ENCODE measurements at regions not wholly inside any gene's neighbourhood (a gene's known extent, or its start where the extent isn't known, plus 50 kb on each side); places are given as distances from the start of the nearest gene placed in this dataset.
"Not testable (repeated sequence)": the region's sequence is repeated elsewhere in the genome, so short reads cannot be mapped to it uniquely, and the experiment has no call there.

DNA sequence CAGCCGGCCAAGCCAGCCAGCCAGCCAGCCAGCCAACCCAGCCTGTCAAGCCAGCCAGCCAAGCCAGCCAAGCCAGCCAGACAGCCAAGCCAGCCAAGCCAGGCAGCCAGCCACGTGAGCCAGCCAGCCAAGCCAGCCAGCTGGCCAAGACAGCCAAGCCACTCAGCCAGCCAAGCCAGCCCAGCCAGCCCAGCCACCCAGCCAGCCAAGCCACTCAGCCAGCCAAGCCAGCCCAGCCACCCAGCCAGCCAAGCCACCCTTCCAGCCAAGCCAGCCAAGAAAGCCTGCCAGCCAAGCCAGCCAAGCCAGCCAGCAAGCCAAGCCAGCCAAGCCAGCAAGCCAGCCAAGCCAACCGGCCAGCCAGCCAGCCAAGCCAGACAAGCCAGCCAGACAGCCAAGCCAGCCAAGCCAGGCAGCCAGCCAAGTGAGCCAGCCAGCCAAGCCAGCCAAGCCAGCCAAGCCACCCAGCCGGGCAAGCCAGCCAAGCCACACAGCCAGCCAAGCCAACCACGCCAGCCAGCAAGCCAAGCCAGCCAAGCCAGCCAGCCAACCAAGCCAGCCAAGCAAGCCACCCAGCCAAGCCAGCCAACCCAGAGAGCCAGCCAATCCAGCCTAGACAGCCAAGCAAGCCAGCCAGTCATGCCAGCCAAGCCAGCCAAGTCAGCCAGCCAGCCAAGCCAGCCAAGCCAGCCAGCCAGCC is 199.5 kb downstream of the GOLGA6L6 start:
- peak; percentile 50 to 74 for ATAC-seq (ENCODE audit: low FRiP score in 2 of 2)
- Histone ChIP-seq H3K27me3 (no peaks in the 10 kb centered on the region), H3K9me3 (peaks cover 0 to 26% (median 0%) of the 10 kb centered on the region in 4 donors), H3K27ac (no peak overlapping the region), H3K4me3 (no peak overlapping the region), H3K36me3 (no peaks in the 10 kb centered on the region), H3K4me1 (no peaks in the 10 kb centered on the region)
- 47 to 61% methylated on average over 5 of the region's 5 CpGs for WGBS, 2 donors
- peak; percentile 95 for DNase-seq
- TF ChIP-seq EP300 (IDR thresholded peaks at IDR 0.05), result no peak
- no peak for TF ChIP-seq POLR2A (IDR thresholded peaks at IDR 0.05)
- TF ChIP-seq, protein P1, sequence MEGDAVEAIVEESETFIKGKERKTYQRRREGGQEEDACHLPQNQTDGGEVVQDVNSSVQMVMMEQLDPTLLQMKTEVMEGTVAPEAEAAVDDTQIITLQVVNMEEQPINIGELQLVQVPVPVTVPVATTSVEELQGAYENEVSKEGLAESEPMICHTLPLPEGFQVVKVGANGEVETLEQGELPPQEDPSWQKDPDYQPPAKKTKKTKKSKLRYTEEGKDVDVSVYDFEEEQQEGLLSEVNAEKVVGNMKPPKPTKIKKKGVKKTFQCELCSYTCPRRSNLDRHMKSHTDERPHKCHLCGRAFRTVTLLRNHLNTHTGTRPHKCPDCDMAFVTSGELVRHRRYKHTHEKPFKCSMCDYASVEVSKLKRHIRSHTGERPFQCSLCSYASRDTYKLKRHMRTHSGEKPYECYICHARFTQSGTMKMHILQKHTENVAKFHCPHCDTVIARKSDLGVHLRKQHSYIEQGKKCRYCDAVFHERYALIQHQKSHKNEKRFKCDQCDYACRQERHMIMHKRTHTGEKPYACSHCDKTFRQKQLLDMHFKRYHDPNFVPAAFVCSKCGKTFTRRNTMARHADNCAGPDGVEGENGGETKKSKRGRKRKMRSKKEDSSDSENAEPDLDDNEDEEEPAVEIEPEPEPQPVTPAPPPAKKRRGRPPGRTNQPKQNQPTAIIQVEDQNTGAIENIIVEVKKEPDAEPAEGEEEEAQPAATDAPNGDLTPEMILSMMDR (IDR thresholded peaks at IDR 0.05), result no peak
- no peak for TF ChIP-seq POLR2AphosphoS5 (IDR thresholded peaks at IDR 0.05)

DNA sequence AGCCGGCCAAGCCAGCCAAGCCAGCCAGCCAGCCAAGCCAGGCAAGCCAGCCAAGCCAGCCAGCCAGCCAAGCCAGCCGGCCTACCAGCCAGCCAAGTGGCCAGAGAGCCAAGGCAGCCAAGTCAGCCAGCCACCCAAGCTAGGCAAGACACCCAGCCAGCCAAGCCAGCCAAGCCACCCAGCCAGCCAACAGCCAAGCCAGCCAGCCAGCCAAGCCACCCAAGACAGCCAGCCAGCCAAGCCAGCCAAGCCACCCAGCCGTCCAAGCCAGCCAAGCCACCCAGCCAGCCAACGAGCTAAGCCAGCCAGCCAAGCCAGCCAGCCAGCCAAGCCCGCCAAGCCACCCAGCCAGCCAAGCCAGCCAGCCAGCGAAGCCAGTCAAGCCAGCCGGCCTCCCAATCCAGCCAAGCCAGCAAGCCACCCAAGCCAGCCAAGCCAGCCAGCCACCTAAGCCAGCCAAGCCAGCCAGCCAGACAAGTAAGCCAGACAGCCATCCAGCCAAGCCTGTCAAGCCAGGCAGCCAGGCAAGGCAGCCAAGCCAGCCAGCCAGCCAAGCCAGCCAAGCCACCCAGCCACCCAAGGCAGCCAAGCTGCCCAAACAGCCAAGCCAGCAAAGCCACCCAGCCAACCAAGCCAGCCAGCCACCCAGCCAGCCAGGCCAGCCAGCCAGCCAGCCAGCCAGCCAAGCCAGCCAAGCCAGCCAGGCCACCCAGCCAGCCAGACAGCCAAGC is 200.5 kb downstream of the GOLGA6L6 start:
- H3K36me3 ChIP-seq, result no peaks in the 10 kb centered on the region
- no peak overlapping the region for H3K4me3 ChIP-seq
- H3K4me1 ChIP-seq, result no peaks in the 10 kb centered on the region
- H3K9me3 ChIP-seq, result peaks cover 0 to 19% (median 0%) of the 10 kb centered on the region in 4 donors
- DNase-seq (peak; percentile 95 to 97), ATAC-seq (ENCODE audit: low FRiP score in 2 of 2) (peak; percentile 61 to 74)
- 67 to 70% methylated on average over 6 to 7 of the region's 7 CpGs for WGBS, 2 donors
- no peak overlapping the region for H3K27ac ChIP-seq
- TF ChIP-seq POLR2AphosphoS5 (IDR thresholded peaks at IDR 0.05) (no peak), POLR2A (IDR thresholded peaks at IDR 0.05) (no peak), EP300 (IDR thresholded peaks at IDR 0.05) (no peak)
- TF ChIP-seq, protein P1 (IDR thresholded peaks at IDR 0.05), result no peak
- no peaks in the 10 kb centered on the region for H3K27me3 ChIP-seq

DNA sequence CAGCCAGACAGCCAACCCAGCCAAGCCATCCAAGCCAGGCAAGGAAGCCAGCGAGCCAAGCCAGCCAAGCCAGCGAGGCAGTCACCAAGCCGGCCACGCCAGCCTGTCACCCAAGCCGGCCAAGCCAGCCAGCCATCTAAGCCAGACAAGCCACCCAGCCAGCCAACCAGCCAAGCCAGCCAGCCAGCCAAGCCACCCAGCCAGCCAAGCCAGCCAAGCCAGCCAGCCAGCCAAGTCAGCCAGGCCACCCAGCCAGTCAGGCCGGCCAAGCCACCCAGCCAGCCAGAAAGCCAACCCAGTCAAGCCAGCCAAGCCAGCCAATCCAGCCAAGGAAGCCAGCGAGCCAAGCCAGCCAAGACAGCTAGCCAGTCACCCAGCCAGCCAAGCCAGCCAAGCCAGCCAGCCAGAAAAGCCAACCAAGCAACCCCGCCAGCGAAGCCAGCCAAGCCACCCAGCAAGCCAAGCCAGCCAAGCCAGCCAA is 201.2 kb downstream of the GOLGA6L6 start:
- TF ChIP-seq POLR2A (IDR thresholded peaks at IDR 0.05) (no peak), POLR2AphosphoS5 (IDR thresholded peaks at IDR 0.05) (no peak), EP300 (IDR thresholded peaks at IDR 0.05) (no peak)
- TF ChIP-seq, protein P1 (IDR thresholded peaks at IDR 0.05), result no peak
- 69 to 70% methylated on average over 6 to 9 of the region's 9 CpGs for WGBS, 2 donors
- DNase-seq (peak; percentile 66 to 95), ATAC-seq (ENCODE audit: low FRiP score in 2 of 2) (peak; percentile 6 to 73)
- Histone ChIP-seq H3K27me3 (no peaks in the 10 kb centered on the region), H3K4me3 (no peak overlapping the region), H3K4me1 (no peaks in the 10 kb centered on the region), H3K27ac (no peak overlapping the region), H3K36me3 (no peaks in the 10 kb centered on the region), H3K9me3 (peaks cover 0 to 19% (median 0%) of the 10 kb centered on the region in 4 donors)

DNA sequence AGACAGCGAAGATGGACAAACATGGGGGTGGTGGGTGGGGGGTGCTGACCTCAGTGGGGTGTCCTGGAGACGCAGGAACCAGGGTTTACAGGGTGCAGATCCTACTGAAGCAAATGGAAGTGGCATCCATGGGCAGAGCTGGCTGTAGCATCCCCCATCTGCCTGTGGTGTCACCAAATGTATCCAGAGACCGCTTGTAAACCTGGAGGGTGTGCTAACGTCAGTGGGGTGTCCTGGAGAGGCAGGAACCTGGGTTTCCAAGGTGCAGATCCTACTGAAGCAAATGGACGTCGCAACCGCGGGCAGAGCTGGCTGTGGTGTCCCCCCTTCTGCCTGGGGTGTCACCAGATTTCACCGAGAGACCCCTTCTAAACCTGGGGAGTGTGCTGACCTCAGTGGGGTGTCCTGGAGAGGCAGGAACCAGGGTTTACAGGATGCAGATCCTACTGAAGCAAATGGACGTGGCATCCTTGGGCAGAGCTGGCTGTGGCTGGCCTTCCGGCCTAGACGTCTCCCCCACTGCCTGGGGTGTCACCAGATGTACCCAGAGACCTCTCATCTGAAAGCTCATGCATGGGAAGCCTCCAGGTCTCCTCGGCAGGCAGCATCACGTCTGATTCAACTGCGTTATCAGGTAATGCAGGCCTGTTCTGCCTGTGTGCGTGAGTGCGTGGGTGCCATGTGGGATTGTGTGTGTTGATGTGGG is 202.4 kb downstream of the GOLGA6L6 start:
- H3K36me3 ChIP-seq; ATAC-seq (ENCODE audit: low FRiP score in 2 of 2); H3K4me3 ChIP-seq; H3K4me1 ChIP-seq; H3K27me3 ChIP-seq; H3K27ac ChIP-seq: not testable (repeated sequence)
- WGBS, 2 donors, result 73 to 83% methylated on average over 17 of the region's 17 CpGs
- peak; percentile 22 to 80 for DNase-seq
- H3K9me3 ChIP-seq, result peaks cover 0 to 19% (median 0%) of the 10 kb centered on the region in 4 donors

DNA sequence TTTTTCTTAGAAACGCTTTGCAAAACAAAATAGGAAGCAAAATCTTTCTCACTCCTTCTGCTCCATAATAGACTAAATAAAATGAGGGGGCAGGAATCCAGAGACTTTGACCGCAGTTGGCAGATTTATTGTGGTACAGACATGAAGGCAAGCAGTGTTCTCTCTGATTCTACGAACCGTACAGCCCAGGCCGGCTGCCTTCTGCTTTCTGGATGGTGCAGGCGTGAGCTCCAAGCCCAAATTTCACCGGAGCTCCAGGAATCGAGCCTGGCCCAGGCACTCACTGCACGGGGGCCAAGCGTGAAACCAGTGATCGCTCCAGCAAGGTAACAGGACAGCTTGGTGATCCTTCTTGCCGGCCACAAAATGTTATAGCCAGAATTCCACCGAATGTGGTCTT is 202.9 kb downstream of the GOLGA6L6 start:
- DNase-seq, result peak in 1 of 2 donors; percentile 50
- H3K27ac ChIP-seq; ATAC-seq (ENCODE audit: low FRiP score in 2 of 2); H3K4me1 ChIP-seq; H3K36me3 ChIP-seq; H3K4me3 ChIP-seq; H3K27me3 ChIP-seq: not testable (repeated sequence)
- H3K9me3 ChIP-seq, result peaks cover 0 to 19% (median 0%) of the 10 kb centered on the region in 4 donors
- 80 to 85% methylated on average over 8 to 13 of the region's 13 CpGs for WGBS, 2 donors

DNA sequence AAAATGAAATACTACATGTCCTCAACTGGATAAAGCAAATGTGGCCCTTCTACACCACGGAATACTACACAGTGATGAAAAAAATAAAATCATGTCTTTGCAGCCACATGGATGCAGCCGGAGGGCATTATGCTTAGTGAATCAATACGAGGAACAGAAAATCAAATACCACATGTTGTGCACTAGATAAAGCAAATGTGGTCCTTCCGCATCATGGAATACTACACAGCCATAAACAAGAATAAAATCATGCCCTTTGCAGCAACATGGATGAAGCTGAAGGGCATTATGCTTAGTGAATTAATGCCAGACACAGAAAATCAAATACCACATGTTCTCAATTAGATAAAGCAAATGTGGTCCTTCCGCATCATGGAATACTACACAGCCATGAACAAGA is 204.4 kb downstream of the GOLGA6L6 start:
- DNase-seq; H3K27me3 ChIP-seq; H3K36me3 ChIP-seq; H3K4me3 ChIP-seq; H3K27ac ChIP-seq; ATAC-seq (ENCODE audit: low FRiP score in 2 of 2); H3K4me1 ChIP-seq: not testable (repeated sequence)
- 85 to 87% methylated on average over 5 of the region's 5 CpGs for WGBS, 2 donors
- peaks cover 0 to 19% (median 0%) of the 10 kb centered on the region in 4 donors for H3K9me3 ChIP-seq

DNA sequence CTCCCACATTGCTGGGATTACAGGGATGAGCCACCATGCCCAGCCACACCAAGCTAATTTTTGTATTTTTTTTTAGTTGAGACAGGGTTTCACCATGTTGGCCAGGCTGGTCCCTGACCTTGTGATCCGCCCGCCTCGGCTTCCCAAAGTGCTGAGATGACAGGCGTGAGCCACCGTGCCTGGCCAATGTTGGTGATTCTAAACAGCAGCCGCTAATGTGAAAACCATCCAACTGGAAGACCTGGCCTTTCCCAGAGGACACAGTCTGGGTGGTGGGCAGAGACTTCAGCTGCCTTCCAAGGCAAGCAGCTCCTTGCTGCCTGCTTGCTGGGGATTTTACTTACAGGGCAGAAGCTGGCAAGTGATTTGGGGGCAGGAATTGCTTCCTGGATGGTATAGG is 207.1 kb downstream of the GOLGA6L6 start:
- H3K27ac ChIP-seq; ATAC-seq (ENCODE audit: low FRiP score in 2 of 2); H3K27me3 ChIP-seq; H3K4me3 ChIP-seq; H3K4me1 ChIP-seq; H3K36me3 ChIP-seq; H3K9me3 ChIP-seq: not testable (repeated sequence)
- peak in 1 of 2 donors; percentile 21 for DNase-seq
- WGBS, 2 donors, result 93 to 98% methylated on average over 6 of the region's 6 CpGs

DNA sequence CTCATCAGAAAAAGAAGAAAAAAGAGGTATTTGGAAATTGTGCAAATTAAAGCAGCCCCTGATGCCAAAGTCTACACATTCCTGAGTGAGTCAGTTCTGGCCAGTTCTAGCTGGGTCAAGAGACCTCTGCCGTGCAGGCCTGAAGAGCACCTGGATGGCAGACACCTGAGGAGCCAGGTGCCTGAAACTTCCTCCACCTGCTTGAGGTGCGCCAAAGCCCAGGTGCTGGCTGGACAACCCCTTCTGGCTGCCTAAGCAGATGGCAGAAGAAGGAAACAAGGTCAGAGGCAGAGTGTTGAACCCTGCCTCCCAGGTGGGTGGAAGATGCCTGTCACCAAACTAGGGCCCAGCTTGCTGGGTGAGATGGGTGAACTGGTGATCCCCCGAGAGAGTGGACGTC is 215.8 kb downstream of the GOLGA6L6 start:
- not testable (repeated sequence) for H3K4me1 ChIP-seq; ATAC-seq (ENCODE audit: low FRiP score in 2 of 2); H3K27me3 ChIP-seq; DNase-seq; H3K9me3 ChIP-seq; H3K27ac ChIP-seq; H3K36me3 ChIP-seq; H3K4me3 ChIP-seq
- WGBS, 2 donors, result 97% methylated on average over 2 of the region's 4 CpGs; no CpG with 5 or more reads in 1 of the 2 donors

DNA sequence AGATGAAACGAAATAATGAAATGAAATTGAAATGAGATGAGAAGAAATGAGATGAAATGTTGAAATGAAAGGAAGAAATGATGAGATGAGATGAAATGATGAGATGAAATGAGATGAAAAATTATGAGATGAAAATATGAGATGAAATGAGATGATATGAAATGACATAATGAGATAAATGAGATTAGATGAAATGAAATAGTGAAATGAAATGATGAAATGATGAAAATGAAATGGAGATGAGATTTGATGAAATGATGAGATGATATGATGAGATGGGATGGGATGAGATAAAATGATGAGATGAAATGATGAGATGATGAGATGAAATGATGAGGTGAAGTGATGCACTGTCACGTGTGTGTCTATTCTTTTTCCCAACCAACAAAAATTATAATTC is 224.5 kb downstream of the GOLGA6L6 start:
- not testable (repeated sequence) for H3K4me3 ChIP-seq; H3K9me3 ChIP-seq; H3K27me3 ChIP-seq; DNase-seq; H3K36me3 ChIP-seq; ATAC-seq (ENCODE audit: low FRiP score in 2 of 2); H3K4me1 ChIP-seq; H3K27ac ChIP-seq
- WGBS, 2 donors, result 47 to 52% methylated on average over 2 of the region's 2 CpGs

Data from upper lobe of left lung (tissue), 6 donors.